CD4-positive, alpha-beta T cell treated with Interleukin-15 for 4 hours (primary cell): ENCODE measurements at regions not wholly inside any gene's neighbourhood (a gene's known extent, or its start where the extent isn't known, plus 50 kb on each side); places are given as distances from the start of the nearest gene placed in this dataset.
"Not testable (repeated sequence)": the region's sequence is repeated elsewhere in the genome, so short reads cannot be mapped to it uniquely, and the experiment has no call there.

Experiments used
- DNase-seq: peaks from one replicate; pipeline ENCODE4 v3.0.0-alpha.2; 2020; ENCODE audit warnings: low spot score

DNA sequence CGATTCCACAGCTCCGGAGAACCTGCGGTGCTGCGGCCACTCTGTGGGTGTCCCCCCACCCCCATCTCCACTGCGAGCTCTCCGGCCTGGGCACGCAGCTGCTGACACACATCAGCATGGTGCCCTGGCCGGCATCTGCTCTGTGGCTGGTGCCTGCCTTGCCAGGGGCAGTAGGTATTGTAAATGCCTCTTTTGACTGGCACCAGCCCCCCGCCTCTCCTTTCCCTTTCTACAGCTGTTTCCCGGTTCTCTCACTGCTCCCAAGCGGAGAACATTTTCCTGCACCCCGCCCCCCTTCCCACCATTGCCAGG is 357.1 kb upstream of the ZNF32 start:
- DNase-seq, result no peak

DNA sequence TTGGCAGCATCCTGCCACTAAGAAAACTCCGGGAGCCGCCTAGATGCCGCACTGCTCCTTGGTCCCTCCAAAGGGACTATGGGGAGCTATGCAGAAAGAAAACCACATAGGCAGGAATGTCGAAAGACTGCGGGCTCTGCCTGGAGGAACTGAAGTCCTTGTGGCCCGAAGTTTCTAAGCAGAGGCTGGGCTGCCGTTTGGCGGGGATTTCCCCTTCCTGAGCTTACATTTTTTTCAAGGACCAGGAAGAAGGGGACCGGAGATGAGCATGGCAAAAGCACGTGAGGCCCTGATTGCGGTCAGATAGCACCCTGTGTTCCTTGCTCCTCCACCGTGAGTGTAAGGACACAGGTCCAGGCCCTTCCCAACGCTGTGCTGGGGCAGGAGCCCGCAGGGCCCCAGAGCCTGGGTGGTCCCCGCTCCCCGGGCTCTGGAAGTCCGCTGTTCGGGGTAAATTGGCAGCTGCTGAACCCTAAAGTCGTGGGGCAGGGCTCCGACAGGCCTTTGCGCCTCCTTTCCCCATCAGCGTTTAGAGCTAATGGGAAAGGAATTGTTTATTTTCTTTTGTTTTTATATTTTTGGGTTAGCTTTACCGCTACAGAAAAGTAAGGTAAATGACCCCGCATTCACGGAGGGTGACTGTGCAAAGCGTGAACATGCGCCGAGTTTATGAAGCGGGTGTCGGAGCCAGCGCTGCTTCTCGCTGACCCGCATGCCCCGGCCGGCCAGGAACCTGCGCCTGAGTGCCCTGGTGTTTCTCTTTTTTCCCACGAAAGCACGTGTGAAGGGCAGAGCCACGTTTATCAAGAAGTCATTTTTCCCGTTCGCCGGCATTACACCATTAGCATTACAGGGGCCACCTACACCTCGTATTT is 356.5 kb upstream of the ZNF32 start:
- DNase-seq, result no peak

DNA sequence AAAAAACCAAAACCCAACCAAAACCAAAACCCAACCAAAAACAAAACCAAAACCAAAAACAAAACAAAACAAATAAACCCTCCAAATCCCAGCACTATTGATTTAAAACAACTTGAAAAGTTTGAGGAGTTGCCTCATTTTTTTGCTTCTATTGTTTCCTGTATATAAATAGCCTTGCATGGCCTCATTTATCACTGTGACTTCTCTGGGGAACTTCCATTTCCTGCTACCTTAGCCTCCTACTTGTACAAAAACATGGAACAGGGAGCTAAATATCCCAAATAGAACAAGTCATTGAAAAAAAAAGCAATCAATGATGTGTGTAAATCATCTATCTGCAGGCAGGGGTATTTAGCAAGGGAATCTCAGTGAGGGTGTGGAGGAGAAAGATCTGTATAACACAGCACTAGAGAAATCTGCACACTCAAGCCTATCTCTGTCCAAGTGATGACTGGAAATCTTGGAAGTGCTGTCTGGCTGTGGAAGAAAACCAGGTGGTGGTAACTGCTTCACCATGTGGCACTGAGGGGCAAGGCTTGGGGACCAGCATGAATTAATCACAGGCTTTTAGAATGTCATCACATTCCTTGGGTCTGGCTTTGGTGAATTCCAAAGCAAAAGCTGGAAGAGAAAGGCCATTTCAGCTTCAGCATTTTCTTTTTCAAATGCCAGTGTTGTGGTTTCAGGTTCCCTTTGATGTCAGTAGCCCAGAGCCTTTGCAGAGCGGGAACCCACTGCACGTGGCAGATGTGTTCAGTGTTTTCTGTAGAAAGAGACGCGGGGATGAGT is 349.5 kb upstream of the ZNF32 start:
- DNase-seq, result no peak

GRCh38 chr10:43997330-43997729 is 348.6 kb upstream of the ZNF32 start:
- DNase-seq, result no peak

- no peak for DNase-seq
Observed at GRCh38 chr10:43994539-43994938, 345.9 kb upstream of the ZNF32 start.

GRCh38 chr10:43992816-43993215 is 344.1 kb upstream of the ZNF32 start:
- DNase-seq, result not testable (repeated sequence)

DNA sequence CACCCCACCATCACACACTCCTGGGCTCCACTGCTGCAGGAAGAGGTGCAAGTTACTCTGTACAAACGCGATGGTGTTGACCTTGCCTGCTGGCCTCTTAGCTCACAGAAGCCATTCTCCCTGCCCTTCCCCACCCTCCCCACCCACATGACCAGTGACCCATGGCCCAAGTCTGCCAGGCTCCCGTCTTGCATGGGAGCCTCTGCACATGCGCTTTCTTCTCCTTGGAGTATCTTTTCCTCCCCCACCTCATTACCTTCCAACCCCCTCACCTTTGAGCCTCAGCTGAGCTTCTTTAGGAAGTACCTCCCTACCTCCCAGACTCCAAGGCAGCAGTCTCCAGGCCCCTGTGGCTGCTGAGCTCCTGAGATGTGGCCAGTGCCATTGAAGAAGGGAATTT is 337.7 kb upstream of the ZNF32 start:
- DNase-seq, result no peak

- DNase-seq, result no peak
Observed at GRCh38 chr10:43985941-43986340, 337.3 kb upstream of the ZNF32 start.

- no peak for DNase-seq
Observed at GRCh38 chr10:43983856-43984271, 335.2 kb upstream of the ZNF32 start.

GRCh38 chr10:43983405-43983804 is 334.7 kb upstream of the ZNF32 start:
- no peak for DNase-seq

DNA sequence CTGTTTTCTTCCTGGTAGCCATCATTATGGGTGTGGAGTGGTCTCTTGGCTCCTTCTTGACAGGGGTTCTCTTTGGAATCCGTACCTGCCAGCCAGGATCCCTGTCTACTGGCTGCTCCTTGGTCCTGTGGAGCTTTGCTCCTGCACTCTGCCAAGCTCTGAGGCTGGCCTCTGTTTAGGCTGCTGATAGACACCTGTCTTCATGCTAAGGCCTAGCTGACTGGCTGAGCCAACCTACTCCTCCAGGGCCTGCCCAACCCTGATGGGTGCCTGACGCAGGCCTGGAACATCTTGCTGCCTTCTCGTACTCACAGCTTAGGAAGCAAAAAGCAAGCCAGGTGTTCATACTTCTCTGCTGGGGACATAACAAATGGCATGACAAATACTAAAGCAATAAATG is 333.6 kb upstream of the ZNF32 start:
- no peak for DNase-seq

GRCh38 chr10:43981696-43982095 is 333.0 kb upstream of the ZNF32 start:
- DNase-seq, result no peak

GRCh38 chr10:43981232-43981631 is 332.6 kb upstream of the ZNF32 start:
- DNase-seq, result no peak

GRCh38 chr10:43980715-43981114 is 332.0 kb upstream of the ZNF32 start:
- DNase-seq, result no peak

- no peak for DNase-seq
Observed at GRCh38 chr10:43980313-43980712, 331.6 kb upstream of the ZNF32 start.

- no peak for DNase-seq
Observed at GRCh38 chr10:43979551-43979950, 330.9 kb upstream of the ZNF32 start.

DNA sequence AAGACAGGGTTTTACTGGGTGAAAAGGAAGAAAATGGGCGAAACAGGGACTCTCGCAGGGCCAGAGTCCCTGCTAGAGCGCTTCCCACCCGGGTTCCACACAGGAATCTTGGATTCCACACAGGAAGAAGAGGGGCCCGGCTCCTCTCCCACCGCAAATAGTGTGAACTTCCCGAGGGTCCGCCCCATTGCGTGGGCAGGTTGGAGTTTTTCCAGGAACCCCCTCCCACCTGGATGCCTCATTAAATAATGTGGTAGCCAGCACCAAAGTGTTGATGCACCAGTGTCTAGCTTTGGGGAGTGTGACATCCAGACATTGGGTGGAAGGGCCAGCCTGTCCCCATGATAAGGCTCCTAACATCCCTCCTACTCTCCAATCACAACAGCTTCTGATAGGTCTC is 330.3 kb upstream of the ZNF32 start:
- DNase-seq, result no peak

GRCh38 chr10:43978091-43978490 is 329.4 kb upstream of the ZNF32 start:
- no peak for DNase-seq

GRCh38 chr10:43976292-43976691 is 327.6 kb upstream of the ZNF32 start:
- DNase-seq, result no peak

DNA sequence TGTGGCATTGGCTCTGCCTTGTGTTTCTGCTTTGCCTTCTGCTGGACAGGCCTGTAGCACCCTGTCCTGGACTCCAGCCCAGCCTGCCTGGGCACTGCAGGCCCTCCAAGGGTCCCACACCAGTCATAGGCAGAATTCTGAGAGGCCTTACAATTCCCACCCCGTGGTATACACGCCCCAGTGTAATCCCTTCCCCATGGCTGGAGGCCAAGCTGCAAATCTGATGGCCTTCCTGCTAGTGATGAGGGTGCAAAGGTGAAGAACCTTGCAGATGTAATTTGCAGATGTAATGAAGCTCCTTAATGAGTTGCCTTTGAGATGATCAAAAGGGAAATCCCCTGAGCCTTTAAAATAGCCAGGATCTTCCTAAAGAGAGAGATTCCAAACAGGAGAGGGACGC is 325.1 kb upstream of the ZNF32 start:
- no peak for DNase-seq

DNA sequence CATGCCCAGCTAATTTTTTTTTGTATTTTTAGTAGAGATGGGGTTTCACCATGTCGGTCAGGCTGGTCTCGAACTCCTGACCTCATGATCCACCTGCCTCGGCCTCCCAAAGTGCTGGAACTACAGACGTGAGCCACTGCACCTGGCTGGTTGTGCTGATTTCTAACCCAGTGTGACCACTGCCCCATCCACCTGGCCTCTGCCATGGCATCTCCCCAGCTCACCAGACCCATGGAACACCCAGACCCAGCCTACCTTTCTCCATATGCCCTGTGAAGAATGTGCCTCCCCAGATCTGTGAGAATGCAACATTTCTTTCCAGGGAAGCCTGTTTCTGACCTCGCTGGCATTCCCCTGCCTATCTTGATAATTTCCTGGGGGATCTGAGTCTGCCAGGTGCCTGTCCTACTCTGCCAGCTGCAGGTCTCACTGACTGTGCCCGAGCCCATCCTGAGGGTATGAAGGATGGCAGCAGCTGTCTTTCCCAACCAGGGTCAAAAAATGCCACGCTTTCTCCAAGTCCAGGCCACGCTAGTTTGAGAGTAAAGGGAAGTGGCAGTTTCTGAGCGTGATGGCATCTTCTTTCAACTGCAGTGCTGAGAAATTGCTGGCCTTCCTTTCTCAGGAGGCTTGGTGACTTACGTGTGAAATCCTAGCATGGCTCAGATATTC is 324.4 kb upstream of the ZNF32 start:
- no peak for DNase-seq

GRCh38 chr10:43971981-43972380 is 323.3 kb upstream of the ZNF32 start:
- DNase-seq, result no peak

GRCh38 chr10:43971306-43971705 is 322.6 kb upstream of the ZNF32 start:
- no peak for DNase-seq
